Pons (tissue), 1 donor: ENCODE measurements at regions not wholly inside any gene's neighbourhood (a gene's known extent, or its start where the extent isn't known, plus 50 kb on each side); places are given as distances from the start of the nearest gene placed in this dataset.
"Not testable (repeated sequence)": the region's sequence is repeated elsewhere in the genome, so short reads cannot be mapped to it uniquely, and the experiment has no call there.

Experiments used
- DNase-seq: peaks from one replicate; pipeline ENCODE4 v3.0.0-alpha.2; 2016; ENCODE audit warnings: low spot score

- DNase-seq = no peak
Measured at GRCh38 chrX:63581906-63582305, 203.1 kb downstream of the ARHGEF9 start.

- DNase-seq = no peak
Measured at GRCh38 chrX:63581398-63581797, 203.6 kb downstream of the ARHGEF9 start.

GRCh38 chrX:63576533-63576932 lies 208.5 kb downstream of the ARHGEF9 start:
- no peak for DNase-seq

GRCh38 chrX:63575700-63576099 lies 209.3 kb downstream of the ARHGEF9 start:
- not testable (repeated sequence) for DNase-seq

GRCh38 chrX:63566856-63567255 lies 215.7 kb upstream of the SPIN4 start:
- DNase-seq = no peak

- DNase-seq = peak; percentile 8
Measured at GRCh38 chrX:63561425-63561824, 210.3 kb upstream of the SPIN4 start.

GRCh38 chrX:63560601-63561218 lies 209.6 kb upstream of the SPIN4 start:
- DNase-seq = peak; percentile 78

GRCh38 chrX:63551856-63552255 lies 200.7 kb upstream of the SPIN4 start:
- no peak for DNase-seq

- no peak for DNase-seq
Measured at GRCh38 chrX:63530654-63531053, 179.5 kb upstream of the SPIN4 start.

GRCh38 chrX:63529961-63530360 lies 178.8 kb upstream of the SPIN4 start:
- no peak for DNase-seq

- no peak for DNase-seq
Measured at GRCh38 chrX:63526863-63527262, 175.7 kb upstream of the SPIN4 start.

- no peak for DNase-seq
Measured at GRCh38 chrX:63525491-63525890, 174.4 kb upstream of the SPIN4 start.

GRCh38 chrX:63519368-63519767 lies 168.2 kb upstream of the SPIN4 start:
- DNase-seq = not testable (repeated sequence)

GRCh38 chrX:63514569-63515080 lies 163.5 kb upstream of the SPIN4 start:
- no peak for DNase-seq

- DNase-seq = no peak
Measured at GRCh38 chrX:63513825-63514568, 162.9 kb upstream of the SPIN4 start.

GRCh38 chrX:63511361-63511760 lies 160.2 kb upstream of the SPIN4 start:
- DNase-seq = no peak

- no peak for DNase-seq
Measured at GRCh38 chrX:63508668-63509067, 157.5 kb upstream of the SPIN4 start.

GRCh38 chrX:63506320-63506719 lies 155.2 kb upstream of the SPIN4 start:
- peak; percentile 46 for DNase-seq

- DNase-seq = no peak
Measured at GRCh38 chrX:63503541-63503940, 152.4 kb upstream of the SPIN4 start.

GRCh38 chrX:63488546-63489373 lies 137.6 kb upstream of the SPIN4 start:
- peak; percentile 1 for DNase-seq

- DNase-seq = no peak
Measured at GRCh38 chrX:63475200-63475599, 124.1 kb upstream of the SPIN4 start.

GRCh38 chrX:63471004-63471403 lies 119.9 kb upstream of the SPIN4 start:
- no peak for DNase-seq

GRCh38 chrX:63470506-63470905 lies 119.4 kb upstream of the SPIN4 start:
- DNase-seq = no peak
